B cell (primary cell): ENCODE measurements at regions not wholly inside any gene's neighbourhood (a gene's known extent, or its start where the extent isn't known, plus 50 kb on each side); places are given as distances from the start of the nearest gene placed in this dataset.

Source experiments
- ATAC-seq: fragments of 200-7000 bp; cut with Tn5 transposase; one replicate; pipeline ENCODE4 v1.10.0; 2021; ENCODE audit warnings: low read depth, mild to moderate bottlenecking, moderate number of reproducible peaks, moderate library complexity
- CTCF ChIA-PET: fragments of 350-600 bp; sonication (Branson Sonifier 250); formaldehyde crosslinking; loops from one replicate; lab custom pipeline; 2021; ENCODE audit warnings: antibody characterized with exemption, inconsistent platforms; lab: Charles Lee
- POLR2A ChIA-PET: fragments of 350-600 bp; sonication (Branson Sonifier 250); formaldehyde crosslinking; loops from one replicate; lab custom pipeline; 2021; ENCODE audit warnings: antibody characterized with exemption; lab: Charles Lee
- DNase-seq: peaks from one replicate; pipeline ENCODE4 v3.0.0; 2013
- H2AFZ ChIP-seq: 2 replicates; pipeline ENCODE4 v1.6.1; 2012; ENCODE audit warnings: mild to moderate bottlenecking, low read depth, low read length; ENCODE audit not compliant: insufficient read depth, poor library complexity, severe bottlenecking
- H3K27ac ChIP-seq, 2 donors: 1 replicate in 1 of 2; 2 replicates in 1 of 2; pipeline ENCODE4 v1.5.1; 2012 to 2013; ENCODE audit warnings: low read length in 2 of 2, mild to moderate bottlenecking in 2 of 2, moderate library complexity in 1 of 2
- H3K27me3 ChIP-seq, 4 experiments: fragments of 200-600 bp in 1 of 4; sonication (generic) in 1 of 4; replicated peaks in 1 of 4; 1 replicate in 2 of 4; 2 replicates in 2 of 4; pipeline versions ENCODE4 v1.6.1 to v1.7.0; 2013 to 2016; ENCODE audit warnings: low read length in 3 of 4, mild to moderate bottlenecking in 2 of 4, mixed read lengths in 1 of 4, moderate library complexity in 1 of 4; ENCODE audit not compliant: insufficient read depth in 4 of 4, control insufficient read depth in 3 of 4; ENCODE audit errors: control extremely low read depth in 1 of 4
- H3K36me3 ChIP-seq, 2 experiments: replicated peaks in 1 of 2; 1 replicate in 1 of 2; 2 replicates in 1 of 2; pipeline versions ENCODE4 v1.6.1 to v1.7.1; 2013; ENCODE audit warnings: low read length in 1 of 2; ENCODE audit not compliant: insufficient read depth in 2 of 2, control insufficient read depth in 1 of 2; ENCODE audit errors: control extremely low read depth in 1 of 2, extremely low read depth in 1 of 2
- H3K4me1 ChIP-seq, 2 donors: fragments of 200-600 bp in 1 of 2; sonication (generic) in 1 of 2; 1 replicate in 1 of 2; 2 replicates in 1 of 2; pipeline versions ENCODE4 v1.5.1 to v1.6.1; 2013 to 2017; ENCODE audit warnings: low read length in 2 of 2; ENCODE audit not compliant: control insufficient read depth in 2 of 2, insufficient read depth in 2 of 2
- H3K4me2 ChIP-seq: replicated peaks from 2 replicates; pipeline ENCODE3; 2012; ENCODE audit warnings: mild to moderate bottlenecking, low read depth, low read length; ENCODE audit not compliant: poor library complexity, severe bottlenecking
- H3K4me3 ChIP-seq, 5 experiments: fragments of 200-600 bp in 1 of 5; sonication (generic) in 1 of 5; 1 replicate in 3 of 5; 2 replicates in 2 of 5; pipeline versions ENCODE4 v1.5.1 to v1.7.0; 2011 to 2016; ENCODE audit warnings: low read length in 4 of 5, mild to moderate bottlenecking in 4 of 5, low read depth in 2 of 5, control low read depth in 1 of 5, moderate library complexity in 1 of 5; ENCODE audit not compliant: insufficient read depth in 1 of 5; ENCODE audit errors: control extremely low read depth in 1 of 5, extremely low read depth in 1 of 5
- H3K79me2 ChIP-seq: fragments of 200-600 bp; sonication (generic); one replicate; pipeline ENCODE4 v1.6.0; 2016; ENCODE audit warnings: low read length; ENCODE audit not compliant: control insufficient read depth, insufficient read depth
- H3K9ac ChIP-seq: fragments of 200-600 bp; sonication (generic); 2 replicates; pipeline ENCODE4 v1.6.1; 2017; ENCODE audit warnings: mild to moderate bottlenecking, low read length, moderate library complexity
- H3K9me3 ChIP-seq, 3 donors: one replicate each; pipeline versions ENCODE4 v1.6.1 to v1.7.1; 2013; ENCODE audit warnings: low read length in 2 of 3; ENCODE audit not compliant: control insufficient read depth in 2 of 3, insufficient read depth in 1 of 3; ENCODE audit errors: control extremely low read depth in 1 of 3
- H4K20me1 ChIP-seq: 2 replicates; pipeline ENCODE4 v1.6.0; 2012; ENCODE audit warnings: mild to moderate bottlenecking, low read length; ENCODE audit not compliant: insufficient read depth, control insufficient read depth, poor library complexity, severe bottlenecking
- H3K27ac Mint-ChIP-seq: one replicate; pipeline ENCODE4 v1.8.0; 2021; ENCODE audit warnings: mixed read lengths
- H3K27me3 Mint-ChIP-seq: one replicate; pipeline ENCODE4 v1.8.0; 2021; ENCODE audit warnings: mixed read lengths
- H3K4me1 Mint-ChIP-seq: one replicate; pipeline ENCODE4 v1.8.0; 2021; ENCODE audit warnings: mixed read lengths
- H3K4me3 Mint-ChIP-seq: one replicate; pipeline ENCODE4 v1.8.0; 2021; ENCODE audit warnings: mixed read lengths
- H3K9me3 Mint-ChIP-seq: one replicate; pipeline ENCODE4 v1.8.0; 2022; ENCODE audit warnings: mixed read lengths; ENCODE audit not compliant: insufficient read depth
- CTCF ChIP-seq: fragments of 200-600 bp; IDR thresholded peaks from one replicate; pipeline ENCODE4 v1.8.0; 2022; ENCODE audit warnings: antibody characterized with exemption, mild to moderate bottlenecking
- EZH2 ChIP-seq: IDR thresholded peaks from 2 replicates; pipeline ENCODE4 v1.6.1; 2012; ENCODE audit warnings: borderline replicate concordance, low read depth, mild to moderate bottlenecking, moderate library complexity, low read length; ENCODE audit not compliant: insufficient read depth, poor library complexity, severe bottlenecking
- WGBS: methylation state at CpG from one replicate; pipeline ENCODE4 v1.1.5; 2013; ENCODE audit warnings: missing lambda C conversion rate; ENCODE audit not compliant: insufficient coverage; 5-methylcytosine and 5-hydroxymethylcytosine counted together
- intact Hi-C: fragments of 100-400 bp; cut with micrococcal nuclease; formaldehyde crosslinking; loops from one replicate; pipeline ENCODE4 v1.10.0; 2022

- no peak overlapping the region for H3K4me3 ChIP-seq
- Mint-ChIP-seq H3K27me3 (no peaks in the 10 kb centered on the region), H3K9me3 (no peaks in the 10 kb centered on the region), H3K27ac (no peak overlapping the region), H3K4me3 (no peak overlapping the region), H3K4me1 (no peaks in the 10 kb centered on the region)
- H3K79me2 ChIP-seq: no peaks in the 10 kb centered on the region
- no peak for ATAC-seq
- ChIA-PET CTCF (no interaction called here), POLR2A (no interaction called here)
- no peak overlapping the region for H2AFZ ChIP-seq
- TF ChIP-seq CTCF: no peak
- TF ChIP-seq EZH2: no peak
- 81% methylated on average over 6 of the region's 6 CpGs for WGBS
- intact Hi-C loops: no loop called here
- H4K20me1 ChIP-seq: no peaks in the 10 kb centered on the region
- no peaks in the 10 kb centered on the region for H3K9me3 ChIP-seq
- H3K27me3 ChIP-seq: no peaks in the 10 kb centered on the region
- DNase-seq: no peak
- no peak overlapping the region for H3K27ac ChIP-seq
- H3K4me2 ChIP-seq: no peak overlapping the region
- H3K9ac ChIP-seq: no peak overlapping the region
- no peaks in the 10 kb centered on the region for H3K4me1 ChIP-seq
- no peaks in the 10 kb centered on the region for H3K36me3 ChIP-seq
These were observed 710.2 kb downstream of the BRINP1 start for GRCh38 chr9:118659011-118659410.

- H3K4me1 Mint-ChIP-seq: no peaks in the 10 kb centered on the region
- intact Hi-C loops: no loop called here
- 100% methylated on average over 1 of the region's 4 CpGs for WGBS
These were observed 703.9 kb downstream of the BRINP1 start for GRCh38 chr9:118665226-118665919.

More at GRCh38 chr9:118665226-118665919, 703.9 kb downstream of the BRINP1 start:
- Mint-ChIP-seq H3K4me3 (no peak overlapping the region), H3K27ac (no peak overlapping the region), H3K27me3 (no peaks in the 10 kb centered on the region), H3K9me3 (no peaks in the 10 kb centered on the region)
- Histone ChIP-seq H2AFZ (no peak overlapping the region), H3K9me3 (no peaks in the 10 kb centered on the region), H3K27ac (no peak overlapping the region), H3K4me2 (no peak overlapping the region), H4K20me1 (no peaks in the 10 kb centered on the region), H3K9ac (no peak overlapping the region), H3K36me3 (no peaks in the 10 kb centered on the region), H3K4me3 (no peak overlapping the region), H3K79me2 (no peaks in the 10 kb centered on the region), H3K27me3 (no peaks in the 10 kb centered on the region), H3K4me1 (no peaks in the 10 kb centered on the region)
- ChIA-PET POLR2A (no interaction called here), CTCF (interaction anchor here (1.1 kb wide), 1 partner anchor 9 kb away, joined by 3 read pairs; no protein-coding TSS in a partner anchor)
- ATAC-seq: no peak
- no peak for TF ChIP-seq CTCF
- no peak for DNase-seq
